GM19372 (cell line): ENCODE measurements at regions not wholly inside any gene's neighbourhood (a gene's known extent, or its start where the extent isn't known, plus 50 kb on each side); places are given as distances from the start of the nearest gene placed in this dataset.
"Not testable (repeated sequence)": the region's sequence is repeated elsewhere in the genome, so short reads cannot be mapped to it uniquely, and the experiment has no call there.

Source experiments
- ATAC-seq: cut with Tn5 transposase; IDR thresholded peaks from one replicate; pipeline ENCODE4 v1.9.1; 2021; ENCODE audit warnings: mild to moderate bottlenecking, low read depth, moderate library complexity; ENCODE audit not compliant: unreplicated experiment

DNA sequence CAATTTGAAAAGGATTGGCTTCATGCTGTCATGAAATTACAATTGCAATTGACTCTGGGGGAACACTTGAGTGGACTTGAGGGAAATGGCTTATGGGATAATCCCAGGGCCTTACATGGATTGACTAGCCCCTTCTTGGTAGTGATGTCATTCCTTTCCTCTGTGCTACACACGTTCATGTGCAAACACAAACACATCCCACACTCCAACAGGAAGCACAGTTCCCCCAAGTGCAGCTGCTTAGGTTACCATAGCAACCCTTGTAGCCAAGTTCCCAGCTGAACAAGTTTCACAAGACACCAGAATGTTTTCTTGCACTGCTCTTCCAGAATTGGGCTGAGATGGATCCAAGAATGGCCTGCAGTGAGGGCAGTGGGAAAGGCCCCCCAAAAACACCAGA lies 217.0 kb downstream of the ZNF621 start:
- ATAC-seq: no peak

DNA sequence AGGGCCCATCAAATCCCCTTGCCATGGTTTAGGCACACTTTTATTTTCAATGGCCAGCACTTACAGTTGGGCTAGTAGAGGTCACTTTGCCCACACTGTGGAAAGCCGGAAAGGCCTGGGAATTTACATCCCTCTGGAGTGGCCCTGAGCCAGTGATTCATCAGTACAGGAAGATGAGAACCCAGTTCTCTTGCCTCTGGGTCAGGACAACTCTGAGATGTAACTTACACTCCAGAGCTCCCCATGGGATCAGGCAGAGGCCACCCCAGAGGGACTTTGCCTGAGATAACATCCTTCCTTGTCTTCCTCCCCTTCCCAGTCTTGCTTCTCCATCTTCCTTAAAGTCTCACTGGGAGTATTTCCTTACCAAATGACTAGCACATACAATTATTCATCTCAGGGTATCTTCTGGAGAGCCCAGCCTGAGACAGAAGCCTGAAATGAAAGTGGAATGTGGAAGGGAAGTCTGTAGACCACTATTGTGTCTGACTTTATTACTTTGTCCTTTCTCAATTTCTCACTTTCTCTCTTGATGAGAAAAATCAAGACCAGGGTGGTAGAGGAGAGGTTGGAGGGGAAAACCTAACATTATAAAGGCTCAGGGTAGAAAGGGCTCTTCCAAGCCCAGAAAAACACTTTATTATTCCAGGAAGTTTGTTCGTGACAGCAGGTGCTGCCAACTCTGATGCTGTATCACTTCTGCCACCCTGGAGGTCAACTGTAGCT lies 220.8 kb downstream of the ZNF621 start:
- no peak for ATAC-seq

DNA sequence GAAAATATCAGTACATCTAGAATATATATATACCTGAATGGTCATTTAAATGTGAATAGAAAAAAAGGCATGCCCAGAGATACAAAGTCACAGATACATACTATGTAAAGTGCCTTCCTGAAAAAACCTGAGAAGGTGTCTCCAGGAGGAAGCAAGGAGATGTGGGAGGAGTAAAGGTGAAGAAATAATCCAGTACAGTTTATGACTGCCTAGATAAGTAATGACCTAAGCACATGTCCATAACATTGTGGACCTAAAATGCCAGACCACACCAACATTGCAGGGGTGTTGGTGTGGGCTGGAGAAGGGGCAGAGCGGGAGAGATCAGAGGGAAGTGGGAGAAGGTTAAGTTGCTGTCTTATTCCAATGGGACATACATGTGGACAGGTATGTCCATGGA lies 226.9 kb downstream of the ZNF621 start:
- ATAC-seq: no peak

- no peak for ATAC-seq
Measured at GRCh38 chr3:40752492-40752891, 227.7 kb downstream of the ZNF621 start.

DNA sequence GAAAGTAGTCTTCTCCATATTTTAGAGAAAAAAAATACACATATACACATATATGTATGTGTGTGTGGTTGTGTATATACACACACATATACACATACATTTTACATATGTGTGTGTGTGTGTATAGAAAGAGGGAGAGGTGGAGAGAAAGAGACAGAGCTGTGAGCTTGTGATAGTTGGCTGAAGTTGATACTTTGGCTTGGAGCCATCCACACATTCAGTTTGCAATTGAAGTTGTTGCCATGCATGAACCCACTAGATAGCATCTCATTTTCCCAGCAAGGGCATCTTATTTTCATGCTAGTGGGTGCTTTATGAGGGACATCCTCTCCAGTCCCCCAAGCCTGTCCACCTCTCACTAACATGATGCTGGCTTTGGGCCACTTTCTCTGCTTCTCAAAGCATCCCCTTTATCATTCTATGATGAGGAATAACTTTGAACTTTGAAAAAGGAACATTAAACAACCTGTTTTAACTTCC lies 228.6 kb downstream of the ZNF621 start:
- ATAC-seq: no peak

DNA sequence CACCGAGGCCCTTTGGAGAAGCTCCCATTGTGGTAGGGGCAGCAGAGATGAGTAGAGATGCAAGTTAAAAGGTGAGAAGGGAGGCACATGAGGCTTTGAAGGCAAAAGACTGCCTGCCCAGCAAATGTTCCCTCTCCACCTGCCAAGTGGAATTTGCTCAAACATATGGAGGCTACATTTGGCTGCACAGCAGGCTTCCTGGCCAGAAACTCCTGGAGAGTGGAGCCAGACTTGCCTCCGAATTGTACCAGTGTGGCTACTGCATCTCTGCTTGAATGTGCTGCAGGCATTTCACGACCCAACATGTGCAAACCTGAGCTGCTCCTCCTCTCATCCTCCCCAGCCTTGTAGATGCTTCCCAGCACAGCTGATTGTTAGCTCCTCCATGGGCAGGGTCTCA lies 229.2 kb downstream of the ZNF621 start:
- ATAC-seq: no peak

DNA sequence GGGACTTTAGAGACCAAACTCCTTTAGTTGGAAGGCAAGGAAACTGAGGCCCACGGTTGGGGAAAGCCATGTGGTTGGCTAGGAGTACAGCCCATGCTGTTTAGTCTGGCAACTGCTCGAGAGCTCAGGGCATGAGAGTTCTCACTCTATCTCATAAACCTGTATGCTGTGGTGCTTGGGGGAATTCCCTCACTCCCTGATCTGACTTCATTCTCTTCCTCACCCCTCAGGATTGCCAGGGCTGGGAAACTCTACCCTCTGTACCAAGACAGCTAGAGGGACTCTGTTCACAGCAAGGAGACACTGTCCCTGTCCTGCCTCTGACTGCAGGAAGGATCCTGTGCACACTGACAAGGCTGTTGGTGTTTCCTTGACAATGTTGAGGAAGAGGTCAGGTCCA lies 230.2 kb downstream of the ZNF621 start:
- no peak for ATAC-seq

DNA sequence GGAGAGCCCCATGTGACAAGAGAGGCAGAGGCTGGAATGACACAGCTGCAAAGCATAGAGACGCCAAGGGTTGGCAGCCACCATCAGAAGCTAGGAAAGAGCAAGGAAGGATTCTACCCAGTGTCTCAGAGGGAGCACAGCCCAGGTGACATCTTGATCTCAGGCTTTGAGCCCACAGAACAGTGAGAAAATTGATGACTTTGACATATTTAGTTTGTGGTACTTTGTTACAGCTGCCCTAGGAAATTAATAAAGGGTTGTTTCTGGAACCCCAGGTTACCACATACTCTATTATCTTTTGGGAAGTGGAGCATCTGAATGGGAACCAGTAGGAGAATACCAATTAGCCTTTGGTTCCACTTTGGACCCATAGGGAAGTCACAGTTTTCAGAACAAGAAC lies 231.7 kb downstream of the ZNF621 start:
- ATAC-seq: no peak

DNA sequence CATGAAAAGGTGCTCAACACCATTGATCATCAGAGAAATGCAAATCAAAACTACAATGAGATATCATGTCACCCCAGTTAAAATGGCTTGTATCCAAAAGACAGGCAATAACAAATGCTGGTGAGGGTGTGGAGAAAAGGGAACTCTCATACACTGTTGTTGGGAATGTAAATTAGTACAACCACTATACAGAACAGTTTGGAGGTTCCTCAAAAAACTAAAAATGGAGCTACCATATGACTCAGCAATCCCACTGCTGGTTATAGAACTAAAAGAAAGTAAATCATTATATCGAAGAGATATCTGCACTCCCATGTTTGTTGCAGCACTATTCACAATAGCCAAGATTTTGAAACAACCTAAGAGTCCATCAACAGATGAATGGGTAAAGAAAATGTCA lies 238.0 kb downstream of the ZNF621 start:
- ATAC-seq: not testable (repeated sequence)

- ATAC-seq: no peak
Measured at GRCh38 chr3:40763807-40764206, 239.0 kb downstream of the ZNF621 start.

- ATAC-seq: no peak
Measured at GRCh38 chr3:40764747-40765146, 240.0 kb downstream of the ZNF621 start.

DNA sequence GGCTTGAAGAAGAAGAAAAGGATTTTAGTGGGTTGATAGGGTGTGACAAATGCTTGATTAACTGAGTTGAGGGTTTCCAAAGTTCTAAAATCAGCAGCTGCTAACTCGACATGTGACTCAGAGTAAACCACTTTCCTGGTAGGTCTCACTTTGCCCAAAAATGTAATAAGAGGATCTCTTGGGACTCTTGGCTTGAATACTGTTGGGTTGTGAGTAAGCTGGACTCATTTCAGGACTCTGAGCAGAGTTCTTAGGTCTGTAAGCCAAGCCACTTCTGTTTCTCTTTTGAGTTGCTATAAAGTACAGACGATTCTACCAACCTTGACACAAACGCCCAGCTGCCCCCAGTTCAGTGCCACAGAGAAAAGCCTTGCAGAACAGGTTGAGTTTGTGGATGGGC lies 241.1 kb downstream of the ZNF621 start:
- ATAC-seq: no peak

- ATAC-seq: no peak
Measured at GRCh38 chr3:40766396-40766795, 241.6 kb downstream of the ZNF621 start.

- ATAC-seq: no peak
Measured at GRCh38 chr3:40768046-40768445, 243.3 kb downstream of the ZNF621 start.

DNA sequence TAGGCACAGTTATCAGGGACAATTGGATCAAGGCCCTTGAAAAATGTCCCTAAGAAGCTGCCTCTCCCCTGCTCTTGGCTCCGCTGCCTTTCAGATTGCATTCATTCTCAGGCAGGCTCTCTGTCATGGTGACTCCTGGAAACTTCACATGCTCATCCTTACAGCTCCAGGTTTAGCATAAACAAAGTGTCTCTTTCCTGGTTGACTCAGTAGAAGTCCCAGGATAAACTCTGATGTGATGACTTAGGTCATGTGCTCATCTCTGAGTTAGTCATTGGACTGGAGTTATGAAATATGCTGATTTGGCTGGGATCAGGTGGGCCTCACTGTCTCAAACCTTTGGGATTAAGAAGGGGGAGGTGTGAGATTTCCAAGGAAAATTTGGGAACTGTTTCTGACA lies 243.8 kb downstream of the ZNF621 start:
- ATAC-seq: no peak

GRCh38 chr3:40770061-40770460 lies 245.3 kb downstream of the ZNF621 start:
- no peak for ATAC-seq

GRCh38 chr3:40771112-40771511 lies 246.4 kb downstream of the ZNF621 start:
- ATAC-seq: no peak

DNA sequence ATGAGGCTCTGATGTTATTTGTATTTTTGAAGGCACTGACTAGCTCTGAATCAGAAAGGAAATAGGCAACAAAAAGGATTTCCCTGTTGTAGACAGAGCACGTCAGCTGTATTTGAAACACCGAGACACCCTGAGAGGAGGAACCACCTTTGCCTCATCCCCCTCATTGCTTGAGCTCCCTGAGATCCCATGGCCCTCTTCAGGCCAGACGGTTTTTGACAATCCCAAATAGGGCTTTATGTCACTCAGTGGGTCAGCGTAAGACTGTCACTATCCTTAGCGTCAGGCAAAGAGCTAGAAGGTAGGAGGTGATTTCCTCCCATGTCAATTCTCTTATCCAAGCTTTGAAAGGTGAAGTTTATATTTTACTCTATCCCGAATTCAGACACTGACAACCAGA lies 254.3 kb downstream of the ZNF621 start:
- no peak for ATAC-seq

DNA sequence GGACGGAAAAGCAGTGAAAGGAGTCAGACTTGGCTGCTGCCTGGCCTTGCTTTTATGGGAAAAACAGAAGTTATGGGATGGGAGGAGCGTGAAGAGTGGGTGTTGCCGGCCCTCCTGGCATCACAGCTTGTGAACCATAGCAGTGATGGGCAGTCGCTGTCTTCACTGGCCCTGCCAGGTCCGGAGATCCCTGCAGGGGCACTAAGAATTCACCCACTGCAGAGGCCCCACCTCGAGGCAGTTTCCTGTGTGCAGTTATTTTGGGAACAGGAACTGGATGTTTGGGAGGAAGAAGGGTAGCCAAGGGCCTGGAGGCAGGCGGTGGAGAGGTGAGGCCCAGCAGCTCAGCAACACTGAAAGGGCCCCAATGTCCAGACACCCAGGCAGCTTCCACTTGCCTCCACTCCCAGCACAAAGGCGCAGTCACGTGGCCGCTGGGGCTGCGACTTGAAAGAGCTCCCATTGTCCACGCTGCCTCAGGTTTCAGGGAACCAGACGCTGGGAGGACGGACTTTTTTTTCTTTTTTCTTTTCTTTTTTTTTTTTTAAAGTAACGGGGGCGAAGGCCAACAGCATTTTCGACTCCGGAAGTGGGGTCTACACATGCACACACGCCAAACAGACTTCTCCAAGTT lies 255.6 kb downstream of the ZNF621 start:
- no peak for ATAC-seq

GRCh38 chr3:40780925-40781406 lies 256.2 kb downstream of the ZNF621 start:
- no peak for ATAC-seq

GRCh38 chr3:40782111-40782721 lies 257.5 kb downstream of the ZNF621 start:
- ATAC-seq: no peak

GRCh38 chr3:40790746-40791145 lies 266.0 kb downstream of the ZNF621 start:
- no peak for ATAC-seq
